ENCODE measurements at regions not wholly inside any gene's neighbourhood (a gene's known extent, or its start where the extent isn't known, plus 50 kb on each side); places are given as distances from the start of the nearest gene placed in this dataset.

- no peak overlapping the region for H3K27ac ChIP-seq
- CTCF ChIA-PET: no interaction called here
- no peak for DNase-seq (ENCODE audit: low spot score)
- POLR2A ChIA-PET (ENCODE audit: low non-redundant PET): no interaction called here
- no peak for TF ChIP-seq CTCF (conservative IDR thresholded peaks at IDR 0.05; ENCODE audit: low read depth)
Measured at GRCh38 chr7:85239109-85239508, 52.3 kb upstream of the SEMA3D start.

- DNase-seq (ENCODE audit: low spot score): no peak
- TF ChIP-seq CTCF (conservative IDR thresholded peaks at IDR 0.05; ENCODE audit: low read depth): no peak
- ChIA-PET CTCF (no interaction called here), POLR2A (ENCODE audit: low non-redundant PET) (no interaction called here)
- no peak overlapping the region for H3K27ac ChIP-seq
Measured at GRCh38 chr7:85237721-85238120, 50.9 kb upstream of the SEMA3D start.

All from RWPE1 (cell line).